ENCODE measurements at regions not wholly inside any gene's neighbourhood (a gene's known extent, or its start where the extent isn't known, plus 50 kb on each side); places are given as distances from the start of the nearest gene placed in this dataset.

GRCh38 chr7:35536396-35536826 lies 158.5 kb downstream of the HERPUD2 start:
- DNase-seq (ENCODE audit: low spot score): no peak

DNA sequence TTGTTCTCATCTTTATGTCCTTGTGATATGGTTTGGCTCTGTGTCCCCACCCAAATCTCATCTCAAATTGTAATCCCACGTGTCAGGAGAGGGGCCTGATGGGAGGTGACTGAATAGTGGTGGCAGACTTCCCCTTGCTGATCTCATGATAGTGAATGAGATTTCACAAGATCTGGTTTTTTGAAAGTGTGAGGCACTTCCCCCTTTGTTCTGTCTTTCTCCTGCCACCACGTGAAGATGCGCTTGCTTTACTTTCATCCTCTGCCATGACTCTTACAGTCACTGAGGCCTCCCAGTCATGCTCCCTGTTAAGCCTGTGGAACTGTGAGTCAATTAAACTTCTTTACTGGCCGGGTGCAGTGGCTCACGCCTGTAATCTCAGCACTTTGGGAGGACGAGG lies 161.0 kb downstream of the HERPUD2 start:
- no peak for DNase-seq (ENCODE audit: low spot score)

DNA sequence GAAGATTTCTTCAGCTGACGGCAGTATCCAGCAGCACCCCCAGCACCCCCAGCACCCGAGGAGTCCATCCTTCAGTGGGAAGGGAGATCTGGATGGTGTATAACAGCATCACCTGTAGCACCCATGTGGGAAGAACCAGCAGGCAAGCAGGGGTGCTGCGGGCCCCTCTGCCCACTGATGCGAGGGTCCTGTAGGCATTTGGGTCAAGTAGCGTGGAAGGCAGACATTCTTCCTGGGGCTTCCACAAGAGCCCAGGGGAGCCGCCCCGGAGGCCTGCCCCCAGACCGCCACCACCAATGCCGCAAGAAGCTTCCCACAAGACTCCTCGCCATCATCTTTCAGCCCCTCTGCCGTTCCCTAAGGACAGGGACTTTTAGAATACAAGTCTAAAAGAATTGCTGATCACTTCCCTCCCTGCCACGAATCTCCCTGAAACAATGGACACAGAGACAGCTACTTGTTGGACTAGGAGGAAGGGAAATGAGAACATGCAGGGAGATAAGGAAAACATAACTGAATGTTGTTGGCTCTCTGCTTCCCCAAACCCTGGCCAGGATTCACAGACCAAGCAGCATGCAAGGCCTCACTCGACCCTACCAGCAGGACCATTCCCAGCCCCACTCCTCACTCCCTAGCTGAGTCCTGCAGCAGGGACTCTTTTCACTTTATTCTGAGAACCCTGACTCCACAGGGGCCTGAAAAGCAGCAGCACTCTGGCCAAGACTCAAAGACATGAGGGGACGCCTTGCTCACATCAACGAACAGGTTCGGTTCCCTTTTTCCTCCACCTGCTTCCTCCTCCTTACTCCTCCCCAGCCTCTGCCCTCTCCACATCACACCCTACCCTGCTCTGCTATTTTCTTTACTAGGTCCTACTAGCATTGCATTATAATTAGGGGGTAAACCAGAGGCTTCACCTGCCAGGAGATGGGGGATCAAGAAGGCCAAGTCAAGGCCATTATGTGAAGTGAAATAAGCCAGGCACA lies 164.5 kb downstream of the HERPUD2 start:
- DNase-seq (ENCODE audit: low spot score): no peak

DNA sequence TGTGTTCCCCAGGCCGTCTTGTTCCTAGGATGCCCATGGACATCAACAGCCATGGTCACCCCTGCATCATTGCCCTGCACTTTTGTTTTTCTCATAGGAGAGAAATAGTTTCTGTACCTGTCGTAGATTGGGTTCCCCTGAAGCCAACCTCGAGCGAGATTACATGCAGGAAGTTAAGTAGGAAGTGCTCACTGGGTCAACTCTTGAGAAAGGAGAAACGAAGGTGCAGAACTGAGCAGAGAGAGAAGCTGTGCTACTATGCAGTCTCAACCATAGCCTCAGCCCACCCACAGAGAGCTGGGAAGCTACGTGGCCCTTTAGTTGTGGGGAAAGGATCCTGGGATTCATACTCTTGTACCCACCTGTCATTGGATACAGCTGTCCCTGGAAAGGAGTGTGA lies 165.2 kb downstream of the HERPUD2 start:
- no peak for DNase-seq (ENCODE audit: low spot score)

DNA sequence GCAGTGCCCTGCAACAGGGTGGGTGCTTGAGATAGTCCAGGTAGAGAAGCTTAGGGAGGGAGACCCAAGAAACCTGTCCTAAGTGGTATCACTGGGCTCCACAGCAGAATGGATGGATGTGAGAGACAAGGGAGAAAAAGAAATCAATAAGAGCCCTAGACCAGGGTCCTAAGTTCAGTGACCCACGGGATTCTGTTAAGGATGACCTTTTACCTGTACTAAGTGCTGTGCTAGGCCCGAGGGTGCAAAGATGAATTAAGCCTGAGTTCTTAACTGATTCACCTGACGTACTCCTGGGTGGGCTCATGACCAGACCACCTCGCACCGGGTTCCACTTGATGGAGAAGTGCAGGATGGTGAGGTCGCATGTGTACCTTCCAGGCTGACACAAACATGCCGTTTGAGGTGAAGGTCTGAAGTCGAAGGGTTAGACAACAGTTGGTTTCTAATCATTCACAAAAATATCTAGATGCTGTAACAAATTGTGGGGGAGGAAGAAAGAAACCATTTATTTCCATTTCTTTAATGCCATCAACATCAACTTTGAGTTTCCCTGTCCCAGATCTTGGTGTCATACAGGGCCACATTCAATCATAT lies 166.5 kb downstream of the HERPUD2 start:
- DNase-seq (ENCODE audit: low spot score): no peak

- DNase-seq (ENCODE audit: low spot score): no peak
These were observed 168.3 kb downstream of the HERPUD2 start for GRCh38 chr7:35526645-35527044.

- no peak for DNase-seq (ENCODE audit: low spot score)
These were observed 170.7 kb downstream of the HERPUD2 start for GRCh38 chr7:35524112-35524804.

DNA sequence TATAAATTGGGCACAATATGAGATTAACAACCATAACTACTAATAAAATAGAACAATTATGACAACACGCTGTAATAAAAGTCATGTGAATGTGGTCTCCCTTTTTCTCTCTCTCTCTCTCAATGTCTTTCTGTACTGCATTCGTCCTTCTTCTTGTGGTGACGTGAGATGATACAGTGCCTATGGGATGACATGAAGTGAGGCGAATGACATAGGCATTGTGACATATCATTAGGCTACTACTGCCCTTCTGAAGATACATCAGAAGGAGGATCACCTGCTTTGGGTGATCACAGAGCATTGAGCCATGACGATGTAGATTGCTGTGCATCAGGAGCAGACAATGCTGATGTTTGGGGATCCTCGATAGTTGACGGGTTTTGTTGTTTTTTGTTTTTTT lies 171.6 kb downstream of the HERPUD2 start:
- no peak for DNase-seq (ENCODE audit: low spot score)

- no peak for DNase-seq (ENCODE audit: low spot score)
These were observed 172.2 kb downstream of the HERPUD2 start for GRCh38 chr7:35522697-35523096.

- DNase-seq (ENCODE audit: low spot score): no peak
These were observed 173.0 kb downstream of the HERPUD2 start for GRCh38 chr7:35521941-35522340.

DNA sequence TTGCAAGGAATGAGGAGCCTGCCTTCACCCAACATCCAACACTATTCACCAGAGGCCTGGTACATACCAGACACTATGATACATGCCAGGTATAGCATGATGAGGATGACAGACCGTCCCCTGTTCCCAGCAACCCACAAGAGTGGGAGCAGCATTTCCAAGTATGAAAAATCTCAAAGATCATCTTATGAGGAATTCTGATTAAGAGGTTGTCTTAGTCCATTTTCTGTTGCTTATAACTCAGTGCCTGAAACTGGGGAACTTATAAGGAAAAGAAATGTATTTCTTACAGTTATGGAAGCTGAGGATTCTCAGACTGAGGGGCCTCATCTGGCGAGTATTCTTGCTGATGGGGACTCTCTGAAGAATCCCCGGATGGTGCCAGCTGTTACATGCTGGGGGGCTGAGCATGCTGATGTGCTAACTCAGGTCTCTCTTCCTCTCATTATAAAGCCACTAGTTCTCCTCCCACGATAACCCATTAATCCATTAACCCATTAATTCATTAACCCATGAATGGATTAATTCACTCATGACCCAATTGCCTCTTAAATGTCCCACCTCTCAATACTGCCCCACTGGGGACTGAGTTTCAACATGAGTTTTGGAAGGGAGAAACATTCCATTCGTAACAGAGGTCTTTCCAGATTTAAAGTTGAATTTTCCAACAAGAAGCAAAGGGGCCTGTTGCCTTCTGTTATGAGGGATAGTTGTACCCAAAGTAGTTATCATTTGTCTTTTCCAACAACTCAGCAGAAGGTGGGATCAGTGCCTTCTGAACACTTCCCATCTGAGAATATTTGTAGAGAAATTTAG lies 173.9 kb downstream of the HERPUD2 start:
- DNase-seq (ENCODE audit: low spot score): no peak

- peak; percentile 74 for DNase-seq (ENCODE audit: low spot score)
These were observed 174.7 kb downstream of the HERPUD2 start for GRCh38 chr7:35519971-35520809.

GRCh38 chr7:35518767-35519166 lies 176.2 kb downstream of the HERPUD2 start:
- no peak for DNase-seq (ENCODE audit: low spot score)

- no peak for DNase-seq (ENCODE audit: low spot score)
These were observed 178.4 kb downstream of the HERPUD2 start for GRCh38 chr7:35516498-35516897.

- DNase-seq (ENCODE audit: low spot score): no peak
These were observed 181.1 kb downstream of the HERPUD2 start for GRCh38 chr7:35513828-35514227.

DNA sequence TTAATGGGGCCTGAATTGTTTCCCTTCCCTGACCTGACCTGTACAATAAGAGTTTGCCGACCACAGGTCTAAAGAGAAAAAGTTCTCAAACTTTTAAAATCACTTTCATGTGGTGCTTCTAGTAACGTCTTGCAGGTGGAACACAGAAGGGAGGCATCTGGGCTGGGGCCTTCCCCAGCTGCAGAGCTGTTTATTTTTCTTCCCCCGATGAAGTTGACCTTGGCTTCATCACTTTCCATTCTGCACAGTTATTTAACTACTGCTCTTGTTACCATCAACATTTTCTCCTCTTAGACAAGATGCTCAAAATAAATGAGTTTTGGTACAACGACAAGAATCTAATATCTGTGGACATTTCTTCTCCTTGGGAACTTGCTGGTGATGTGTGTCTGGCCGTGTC lies 181.7 kb downstream of the HERPUD2 start:
- DNase-seq (ENCODE audit: low spot score): no peak

DNA sequence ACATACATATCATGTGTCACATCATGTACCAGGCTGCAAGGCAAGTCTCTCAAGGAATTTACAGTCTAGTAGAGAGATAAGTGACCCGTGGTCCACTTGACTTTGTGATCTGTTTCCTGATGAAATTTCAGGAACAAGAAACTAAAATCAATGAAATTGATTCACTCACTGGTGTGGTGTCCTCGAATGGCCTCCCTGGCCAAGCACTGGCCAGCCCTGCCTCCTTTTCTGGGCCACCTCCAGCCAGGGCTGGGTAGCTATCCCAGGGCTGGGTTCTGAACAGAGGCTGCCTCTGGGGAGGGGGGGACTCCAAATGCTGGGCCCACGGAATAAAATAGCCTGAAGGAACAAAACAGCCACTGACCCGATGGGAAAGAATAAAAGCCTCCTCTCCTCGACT lies 182.2 kb downstream of the HERPUD2 start:
- DNase-seq (ENCODE audit: low spot score): no peak

GRCh38 chr7:35508623-35509400 lies 186.1 kb downstream of the HERPUD2 start:
- DNase-seq (ENCODE audit: low spot score): no peak

GRCh38 chr7:35505066-35505465 lies 189.9 kb downstream of the HERPUD2 start:
- DNase-seq (ENCODE audit: low spot score): no peak

DNA sequence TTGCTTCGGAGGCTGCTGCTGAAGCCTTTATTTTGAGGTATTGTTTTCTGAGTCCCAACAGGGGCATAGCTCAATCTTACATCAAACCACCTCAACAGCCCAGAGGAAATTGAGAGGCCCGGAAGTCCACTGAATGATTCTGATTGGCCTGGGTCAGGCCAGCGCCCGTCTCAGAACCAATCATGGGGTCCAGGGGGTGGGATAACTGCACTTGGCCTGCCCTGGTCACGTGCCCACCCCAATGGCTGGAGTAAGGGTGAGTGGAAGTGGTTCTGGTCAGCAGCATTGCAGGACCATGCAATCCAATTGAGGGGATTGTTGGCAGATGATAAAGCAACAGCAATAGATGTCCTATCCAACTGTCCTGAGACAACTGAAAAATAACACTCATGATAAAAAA lies 190.6 kb downstream of the HERPUD2 start:
- no peak for DNase-seq (ENCODE audit: low spot score)
